GM18951 (cell line): ENCODE measurements at regions not wholly inside any gene's neighbourhood (a gene's known extent, or its start where the extent isn't known, plus 50 kb on each side); places are given as distances from the start of the nearest gene placed in this dataset.

Source experiments
- POLR2A ChIP-seq: IDR thresholded peaks from 4 replicates; pipeline ENCODE4 v1.6.1; 2011; ENCODE audit warnings: mild to moderate bottlenecking; ENCODE audit not compliant: insufficient read length, insufficient read depth; ENCODE audit errors: extremely low read depth
- in situ Hi-C: fragments of 300-500 bp; cut with MboI; formaldehyde crosslinking; loops from one replicate; pipeline ENCODE4 v1.12.0; 2022; ENCODE audit warnings: low sequenced_read_pairs, mixed read lengths, inconsistent platforms; ENCODE audit not compliant: unreplicated experiment

- TF ChIP-seq POLR2A: no peak
- in situ Hi-C loops: no loop called here
Measured at GRCh38 chr5:158436271-158437065, 577.5 kb upstream of the CLINT1 start.

DNA sequence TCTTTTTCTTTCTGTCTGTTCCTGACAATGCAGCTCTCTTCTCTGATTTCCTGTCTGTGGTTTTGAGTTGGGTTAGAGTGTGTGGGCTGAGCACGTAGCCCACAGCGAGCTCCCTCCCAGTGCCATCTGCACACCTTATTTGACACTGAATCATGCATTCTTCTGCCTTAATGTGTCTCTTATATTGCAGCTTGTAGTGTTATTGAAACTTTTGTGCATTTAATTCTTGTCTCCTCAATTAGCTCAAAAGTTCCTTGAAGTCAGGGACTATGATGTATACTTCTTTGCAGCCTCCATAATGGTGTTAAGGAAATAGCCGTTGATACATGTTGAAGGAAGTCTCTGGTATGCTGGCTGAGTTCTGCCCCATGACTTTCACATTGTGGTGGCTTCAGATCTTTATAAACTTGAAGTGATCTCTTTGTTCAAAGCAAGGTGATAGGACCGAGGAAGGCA is 576.2 kb upstream of the CLINT1 start:
- no peak for TF ChIP-seq POLR2A
- in situ Hi-C loops: no loop called here

GRCh38 chr5:158434749-158435148 is 575.8 kb upstream of the CLINT1 start:
- in situ Hi-C loops: no loop called here
- TF ChIP-seq POLR2A: no peak

GRCh38 chr5:158433634-158434033 is 574.7 kb upstream of the CLINT1 start:
- no peak for TF ChIP-seq POLR2A
- in situ Hi-C loops: no loop called here

GRCh38 chr5:158431369-158432029 is 572.6 kb upstream of the CLINT1 start:
- no peak for TF ChIP-seq POLR2A

GRCh38 chr5:158430798-158431167 is 571.8 kb upstream of the CLINT1 start:
- TF ChIP-seq POLR2A: no peak
- in situ Hi-C loops: no loop called here

More at GRCh38 chr5:158431369-158432029, 572.6 kb upstream of the CLINT1 start:
- in situ Hi-C loops: no loop called here

DNA sequence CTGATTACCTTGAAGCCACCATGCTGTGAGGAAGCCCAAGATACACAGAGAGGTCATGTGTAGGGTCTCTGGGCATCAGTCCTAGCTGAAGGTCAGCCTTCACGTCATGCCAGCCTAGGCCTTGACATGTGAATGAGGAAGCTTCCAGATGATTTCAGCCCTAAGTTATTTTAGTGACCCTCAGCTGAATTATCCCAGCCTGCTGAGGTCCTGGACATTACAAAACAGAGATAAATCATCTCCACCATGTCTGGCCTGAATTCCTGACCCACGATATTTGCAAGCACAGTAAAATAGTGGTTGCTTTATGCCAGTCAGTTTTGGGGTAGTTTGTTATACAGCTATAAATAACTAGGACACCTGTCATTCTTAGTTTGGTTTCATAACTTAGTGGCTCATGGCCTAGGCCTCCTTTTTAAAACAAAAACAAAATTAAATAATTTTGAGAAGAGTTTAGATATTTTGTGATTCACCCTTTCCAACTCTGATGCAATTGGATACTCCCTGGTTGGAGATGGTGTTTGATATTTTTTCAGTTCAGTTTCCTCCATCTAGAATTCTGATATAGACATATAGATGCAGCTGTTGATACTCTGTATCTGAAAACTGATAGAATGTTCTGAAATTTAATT is 571.3 kb upstream of the CLINT1 start:
- TF ChIP-seq POLR2A: no peak
- in situ Hi-C loops: no loop called here

DNA sequence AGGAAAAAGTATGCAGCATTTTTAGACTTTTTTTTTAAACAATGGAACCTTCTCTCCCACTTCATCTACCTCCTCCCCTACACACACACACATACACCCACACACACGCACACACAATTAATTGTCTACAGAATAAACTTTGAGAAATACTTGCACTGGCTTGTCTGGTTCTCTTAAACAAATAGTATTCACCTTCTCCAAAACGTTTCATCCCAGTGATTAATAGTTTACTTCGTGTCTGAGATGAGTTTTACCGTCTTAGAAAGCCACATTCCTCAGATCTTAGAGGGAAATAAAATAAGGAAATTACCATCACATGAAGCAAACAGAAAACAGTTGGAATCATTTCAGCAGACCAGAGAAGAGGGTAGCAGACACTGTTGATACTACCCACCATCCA is 570.6 kb upstream of the CLINT1 start:
- no peak for TF ChIP-seq POLR2A
- in situ Hi-C loops: no loop called here

GRCh38 chr5:158423623-158424200 is 564.8 kb upstream of the CLINT1 start:
- no peak for TF ChIP-seq POLR2A
- in situ Hi-C loops: no loop called here

DNA sequence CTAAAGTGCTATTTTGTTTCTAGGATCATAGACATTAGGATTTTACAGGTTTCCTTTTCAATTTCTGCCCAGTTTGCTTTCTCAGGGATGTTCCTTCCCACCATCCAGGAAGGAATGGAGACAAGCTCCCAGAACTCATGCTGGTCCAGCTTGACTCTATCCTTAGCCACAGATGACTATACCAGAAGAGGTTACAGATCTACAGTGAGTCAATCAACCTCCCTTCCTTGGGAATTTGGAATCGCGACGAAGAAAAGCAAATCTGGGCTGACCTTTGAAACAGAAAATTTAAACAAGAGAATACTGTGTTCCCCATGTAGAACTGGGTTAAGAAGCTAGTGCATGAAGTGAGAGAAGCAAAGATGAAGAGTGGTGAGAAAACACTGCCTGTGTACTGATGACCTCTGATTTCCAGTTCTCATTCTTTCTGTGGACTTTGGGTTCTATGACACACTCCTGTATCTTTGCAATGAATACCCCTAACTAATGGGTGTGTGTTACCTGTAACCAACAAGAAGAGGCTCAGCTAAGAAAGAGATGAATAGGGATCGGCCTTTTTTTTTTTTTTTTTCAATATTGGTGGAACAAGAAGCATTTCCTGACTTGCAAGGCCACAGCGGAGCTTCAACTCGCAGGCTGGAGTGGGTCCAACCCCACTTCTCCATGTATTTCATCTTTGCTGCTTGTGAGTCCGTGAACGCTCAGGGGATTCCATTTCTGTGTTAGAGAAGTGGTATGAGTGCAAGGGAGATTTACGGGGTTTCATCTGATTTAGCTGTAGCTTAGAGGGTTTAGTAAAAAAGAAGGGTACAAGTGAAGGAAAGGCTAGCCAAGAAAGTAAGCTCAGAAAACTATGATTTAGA is 563.9 kb upstream of the CLINT1 start:
- in situ Hi-C loops: no loop called here

DNA sequence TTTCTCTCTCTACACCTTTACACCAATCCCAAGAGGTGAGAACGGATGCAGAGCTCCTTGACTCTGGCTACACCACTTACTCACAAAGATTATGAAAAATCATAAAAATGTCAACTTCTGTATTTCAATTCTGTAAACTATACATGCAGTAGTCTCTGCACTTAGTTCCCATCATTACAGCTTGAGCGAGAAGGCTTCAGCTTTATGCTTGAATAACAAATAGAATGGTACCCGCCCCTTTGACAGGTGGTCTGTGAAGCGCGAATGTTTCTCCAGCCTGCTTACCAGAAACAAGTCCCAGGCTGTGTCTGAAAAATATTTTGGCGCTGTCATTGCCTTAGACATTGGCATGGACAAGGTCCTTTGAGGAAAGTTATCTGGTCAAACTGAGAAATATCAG is 562.4 kb upstream of the CLINT1 start:
- in situ Hi-C loops: no loop called here
- no peak for TF ChIP-seq POLR2A

More for the DNA sequence above, 563.9 kb upstream of the CLINT1 start:
- no peak for TF ChIP-seq POLR2A

DNA sequence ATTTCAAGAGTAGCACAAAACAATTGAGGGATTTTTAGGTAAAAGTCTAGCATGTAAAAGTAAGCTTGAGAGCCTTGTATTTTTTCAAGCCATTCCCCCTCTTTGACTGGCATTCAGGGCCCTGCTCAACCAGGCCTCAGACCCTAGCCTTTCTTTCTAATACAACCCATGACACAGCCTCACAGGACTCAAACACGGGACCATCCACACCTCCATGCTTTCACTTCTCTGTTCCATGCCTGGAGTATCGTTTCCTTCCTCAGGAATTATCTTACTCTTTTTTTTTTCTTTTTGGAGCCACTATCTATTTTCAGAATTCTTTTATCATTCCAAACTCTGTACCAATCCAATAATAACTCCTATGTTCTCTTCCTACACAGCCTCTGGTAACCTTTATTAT is 560.2 kb upstream of the CLINT1 start:
- no peak for TF ChIP-seq POLR2A
- in situ Hi-C loops: no loop called here
